Gastroesophageal sphincter (tissue), 2 donors: ENCODE measurements at regions not wholly inside any gene's neighbourhood (a gene's known extent, or its start where the extent isn't known, plus 50 kb on each side); places are given as distances from the start of the nearest gene placed in this dataset.

Experiments used
- EP300 ChIP-seq: sonication (generic); formaldehyde crosslinking; IDR thresholded peaks from one replicate; pipeline ENCODE4 v1.6.1; 2017; ENCODE audit warnings: antibody characterized with exemption, mild to moderate bottlenecking
- POLR2A ChIP-seq, 2 donors: fragments of 450-650 bp; IDR thresholded peaks; one replicate each; pipeline ENCODE4 v1.6.1; 2017; ENCODE audit warnings: antibody characterized with exemption in 2 of 2, mild to moderate bottlenecking in 2 of 2, moderate library complexity in 1 of 2

DNA sequence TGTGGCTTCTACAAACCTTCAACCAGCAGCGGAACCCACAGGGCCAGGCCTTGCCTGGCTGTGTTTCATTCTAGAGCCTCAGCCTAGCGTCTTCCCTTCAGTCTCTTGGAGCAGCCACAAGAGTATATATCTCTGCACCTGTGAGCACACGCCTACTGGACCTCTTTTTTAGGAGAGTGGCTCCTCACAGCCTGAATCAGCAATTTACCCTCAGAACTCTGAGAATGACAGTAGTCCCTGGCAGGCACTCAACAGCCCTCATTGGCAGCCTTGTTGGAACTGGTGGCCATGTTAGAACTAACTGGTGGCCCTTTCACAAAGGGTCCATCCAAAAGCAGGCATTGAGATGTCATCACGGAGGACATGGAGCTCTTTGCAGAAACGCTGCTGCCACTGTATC is 138.9 kb downstream of the BCOR start:
- no peak for TF ChIP-seq POLR2A (IDR thresholded peaks at IDR 0.05)
- no peak for TF ChIP-seq EP300
